Liver (tissue), 8 donors: ENCODE measurements at regions not wholly inside any gene's neighbourhood (a gene's known extent, or its start where the extent isn't known, plus 50 kb on each side); places are given as distances from the start of the nearest gene placed in this dataset.

Experiments used
- DNase-seq: peaks from one replicate; pipeline ENCODE4 v3.0.0-alpha.2; 2017; ENCODE audit warnings: low spot score
- H3K27ac ChIP-seq, 2 donors: one replicate each; pipeline ENCODE4 v1.7.0; 2013; ENCODE audit warnings: inconsistent platforms in 2 of 2, low read length in 2 of 2, control low read depth in 1 of 2, low read depth in 1 of 2, mild to moderate bottlenecking in 1 of 2
- H3K27me3 ChIP-seq, 4 donors: one replicate each; pipeline versions ENCODE4 v1.6.1 to v1.7.0; 2013; ENCODE audit warnings: low read length in 3 of 4, inconsistent platforms in 1 of 4, mild to moderate bottlenecking in 1 of 4, moderate library complexity in 1 of 4; ENCODE audit not compliant: control insufficient read depth in 4 of 4, insufficient read depth in 4 of 4
- H3K36me3 ChIP-seq, 4 donors: one replicate each; pipeline versions ENCODE4 v1.6.1 to v1.7.0; 2013; ENCODE audit warnings: low read length in 3 of 4, mild to moderate bottlenecking in 3 of 4, low read depth in 1 of 4, moderate library complexity in 1 of 4; ENCODE audit not compliant: control insufficient read depth in 4 of 4, insufficient read depth in 3 of 4
- H3K4me1 ChIP-seq, 4 donors: one replicate each; pipeline versions ENCODE4 v1.6.1 to v1.7.0; 2013; ENCODE audit warnings: low read length in 3 of 4, mild to moderate bottlenecking in 3 of 4, moderate library complexity in 1 of 4; ENCODE audit not compliant: control insufficient read depth in 4 of 4, insufficient read depth in 4 of 4
- H3K4me3 ChIP-seq, 3 donors: one replicate each; pipeline versions ENCODE4 v1.6.1 to v1.7.0; 2013; ENCODE audit warnings: low read length in 3 of 3, control low read depth in 1 of 3, low read depth in 1 of 3, mild to moderate bottlenecking in 1 of 3
- H3K9ac ChIP-seq, 2 donors: one replicate each; pipeline ENCODE4 v1.7.0; 2013; ENCODE audit warnings: low read length in 2 of 2, mild to moderate bottlenecking in 2 of 2, moderate library complexity in 2 of 2, control low read depth in 1 of 2, low read depth in 1 of 2
- H3K9me3 ChIP-seq, 4 donors: one replicate each; pipeline versions ENCODE4 v1.6.1 to v1.7.0; 2013; ENCODE audit warnings: low read length in 3 of 4; ENCODE audit not compliant: control insufficient read depth in 4 of 4
- EGR1 ChIP-seq, 2 donors: IDR thresholded peaks; 2 replicates each; pipeline ENCODE4 v1.6.1; 2016 to 2018; ENCODE audit warnings: antibody characterized with exemption in 2 of 2, low read depth in 2 of 2
- FOXA1 ChIP-seq: IDR thresholded peaks from 2 replicates; pipeline ENCODE4 v1.6.1; 2016; ENCODE audit warnings: antibody characterized with exemption
- GABPA ChIP-seq, 2 donors: IDR thresholded peaks in 1 of 2; conservative IDR thresholded peaks in 1 of 2; 2 replicates each; pipeline ENCODE4 v1.6.1; 2016; ENCODE audit warnings: antibody characterized with exemption in 2 of 2, mild to moderate bottlenecking in 1 of 2, moderate library complexity in 1 of 2
- HNF4A ChIP-seq, 2 donors: conservative IDR thresholded peaks; 2 replicates each; pipeline ENCODE4 v1.6.1; 2016; ENCODE audit warnings: antibody characterized with exemption in 2 of 2, mild to moderate bottlenecking in 2 of 2
- HNF4G ChIP-seq: IDR thresholded peaks from 2 replicates; pipeline ENCODE4 v1.6.1; 2016; ENCODE audit warnings: antibody characterized with exemption
- JUND ChIP-seq, 2 donors: IDR thresholded peaks; 2 replicates each; pipeline ENCODE4 v1.6.1; 2016; ENCODE audit warnings: antibody characterized with exemption in 2 of 2
- NR2F2 ChIP-seq: IDR thresholded peaks from 2 replicates; pipeline ENCODE4 v1.6.1; 2016; ENCODE audit warnings: antibody characterized with exemption
- RAD21 ChIP-seq, 2 donors: IDR thresholded peaks; 2 replicates each; pipeline ENCODE4 v1.6.1; 2016; ENCODE audit warnings: antibody characterized with exemption in 2 of 2, mild to moderate bottlenecking in 2 of 2
- RXRA ChIP-seq, 2 donors: IDR thresholded peaks; 2 replicates each; pipeline ENCODE4 v1.6.1; 2017 to 2018; ENCODE audit warnings: antibody characterized with exemption in 2 of 2, mild to moderate bottlenecking in 1 of 2
- SP1 ChIP-seq: IDR thresholded peaks from 2 replicates; pipeline ENCODE4 v1.6.1; 2018; ENCODE audit warnings: antibody characterized with exemption, mild to moderate bottlenecking
- YY1 ChIP-seq: IDR thresholded peaks from 2 replicates; pipeline ENCODE4 v1.6.1; 2016; ENCODE audit warnings: antibody characterized with exemption, mild to moderate bottlenecking
- WGBS: extraction: QIAGEN DNeasy Blood & Tissue Kit; methylation state at CpG from one replicate; pipeline ENCODE4 v1.1.7; 2013; 5-methylcytosine and 5-hydroxymethylcytosine counted together
- TF ChIP-seq, protein P1 (sequence below): fragments of 150-350 bp; IDR thresholded peaks from 2 replicates; pipeline ENCODE4 v1.5.1; 2017; ENCODE audit warnings: improper control_type of control experiment, low read depth, low read length; ENCODE audit not compliant: missing input control
- TF ChIP-seq, protein P2 (sequence below): IDR thresholded peaks from 2 replicates; pipeline ENCODE4 v1.6.1; 2016; ENCODE audit warnings: antibody characterized with exemption
- TF ChIP-seq, protein P3 (sequence below): IDR thresholded peaks from 2 replicates; pipeline ENCODE4 v1.6.1; 2016; ENCODE audit warnings: antibody characterized with exemption, mild to moderate bottlenecking
- TF ChIP-seq, protein P4 (sequence below): IDR thresholded peaks from 2 replicates; pipeline ENCODE4 v1.6.1; 2016; ENCODE audit warnings: antibody characterized with exemption
- donor health status: healthy.
- donor health status: healthy.
- donor health status: healthy.
- donor health status: healthy.
- donor health status: healthy.

DNA sequence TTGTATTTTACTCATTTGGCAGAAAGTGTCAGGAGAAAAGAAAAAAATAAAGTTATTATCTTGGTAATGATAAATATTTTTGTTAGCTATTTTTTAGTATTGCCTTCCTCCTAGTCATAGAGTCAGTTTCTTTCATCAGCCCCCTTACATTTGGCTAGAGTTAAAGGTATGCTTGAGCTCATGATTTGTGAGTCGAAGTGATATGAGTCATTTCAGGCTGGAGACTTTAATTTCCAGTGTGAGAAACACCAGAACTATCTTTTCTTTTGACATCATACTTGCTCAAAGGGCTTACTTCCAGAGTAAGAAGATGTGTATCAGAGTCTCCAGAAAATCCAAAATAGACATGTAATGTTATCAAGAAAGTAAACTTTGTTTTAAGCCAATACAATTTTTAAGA is 746.7 kb upstream of the TYRP1 start:
- Histone ChIP-seq H3K4me3 (no peak overlapping the region), H3K4me1 (no peaks in the 10 kb centered on the region), H3K27ac (no peak overlapping the region), H3K9ac (no peak overlapping the region), H3K27me3 (no peaks in the 10 kb centered on the region), H3K36me3 (no peaks in the 10 kb centered on the region), H3K9me3 (peaks cover 0 to 1% (median 0%) of the 10 kb centered on the region in 4 donors)
- 38% methylated on average over 1 of the region's 1 CpG for WGBS
- TF ChIP-seq SP1 (no peak), HNF4G (no peak), NR2F2 (no peak), GABPA (IDR thresholded peaks at IDR 0.05 in 1 of 2, conservative IDR thresholded peaks at IDR 0.05 in 1 of 2) (no peak), JUND (IDR thresholded peaks at IDR 0.05) (no peak), EGR1 (IDR thresholded peaks at IDR 0.05; ENCODE audit: low read depth in 2 of 2) (no peak), HNF4A (conservative IDR thresholded peaks at IDR 0.05) (no peak)
- TF ChIP-seq, protein P1, sequence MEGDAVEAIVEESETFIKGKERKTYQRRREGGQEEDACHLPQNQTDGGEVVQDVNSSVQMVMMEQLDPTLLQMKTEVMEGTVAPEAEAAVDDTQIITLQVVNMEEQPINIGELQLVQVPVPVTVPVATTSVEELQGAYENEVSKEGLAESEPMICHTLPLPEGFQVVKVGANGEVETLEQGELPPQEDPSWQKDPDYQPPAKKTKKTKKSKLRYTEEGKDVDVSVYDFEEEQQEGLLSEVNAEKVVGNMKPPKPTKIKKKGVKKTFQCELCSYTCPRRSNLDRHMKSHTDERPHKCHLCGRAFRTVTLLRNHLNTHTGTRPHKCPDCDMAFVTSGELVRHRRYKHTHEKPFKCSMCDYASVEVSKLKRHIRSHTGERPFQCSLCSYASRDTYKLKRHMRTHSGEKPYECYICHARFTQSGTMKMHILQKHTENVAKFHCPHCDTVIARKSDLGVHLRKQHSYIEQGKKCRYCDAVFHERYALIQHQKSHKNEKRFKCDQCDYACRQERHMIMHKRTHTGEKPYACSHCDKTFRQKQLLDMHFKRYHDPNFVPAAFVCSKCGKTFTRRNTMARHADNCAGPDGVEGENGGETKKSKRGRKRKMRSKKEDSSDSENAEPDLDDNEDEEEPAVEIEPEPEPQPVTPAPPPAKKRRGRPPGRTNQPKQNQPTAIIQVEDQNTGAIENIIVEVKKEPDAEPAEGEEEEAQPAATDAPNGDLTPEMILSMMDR, result no peak
- TF ChIP-seq, protein P2, sequence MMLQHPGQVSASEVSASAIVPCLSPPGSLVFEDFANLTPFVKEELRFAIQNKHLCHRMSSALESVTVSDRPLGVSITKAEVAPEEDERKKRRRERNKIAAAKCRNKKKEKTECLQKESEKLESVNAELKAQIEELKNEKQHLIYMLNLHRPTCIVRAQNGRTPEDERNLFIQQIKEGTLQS, result no peak
- TF ChIP-seq, protein P3, sequence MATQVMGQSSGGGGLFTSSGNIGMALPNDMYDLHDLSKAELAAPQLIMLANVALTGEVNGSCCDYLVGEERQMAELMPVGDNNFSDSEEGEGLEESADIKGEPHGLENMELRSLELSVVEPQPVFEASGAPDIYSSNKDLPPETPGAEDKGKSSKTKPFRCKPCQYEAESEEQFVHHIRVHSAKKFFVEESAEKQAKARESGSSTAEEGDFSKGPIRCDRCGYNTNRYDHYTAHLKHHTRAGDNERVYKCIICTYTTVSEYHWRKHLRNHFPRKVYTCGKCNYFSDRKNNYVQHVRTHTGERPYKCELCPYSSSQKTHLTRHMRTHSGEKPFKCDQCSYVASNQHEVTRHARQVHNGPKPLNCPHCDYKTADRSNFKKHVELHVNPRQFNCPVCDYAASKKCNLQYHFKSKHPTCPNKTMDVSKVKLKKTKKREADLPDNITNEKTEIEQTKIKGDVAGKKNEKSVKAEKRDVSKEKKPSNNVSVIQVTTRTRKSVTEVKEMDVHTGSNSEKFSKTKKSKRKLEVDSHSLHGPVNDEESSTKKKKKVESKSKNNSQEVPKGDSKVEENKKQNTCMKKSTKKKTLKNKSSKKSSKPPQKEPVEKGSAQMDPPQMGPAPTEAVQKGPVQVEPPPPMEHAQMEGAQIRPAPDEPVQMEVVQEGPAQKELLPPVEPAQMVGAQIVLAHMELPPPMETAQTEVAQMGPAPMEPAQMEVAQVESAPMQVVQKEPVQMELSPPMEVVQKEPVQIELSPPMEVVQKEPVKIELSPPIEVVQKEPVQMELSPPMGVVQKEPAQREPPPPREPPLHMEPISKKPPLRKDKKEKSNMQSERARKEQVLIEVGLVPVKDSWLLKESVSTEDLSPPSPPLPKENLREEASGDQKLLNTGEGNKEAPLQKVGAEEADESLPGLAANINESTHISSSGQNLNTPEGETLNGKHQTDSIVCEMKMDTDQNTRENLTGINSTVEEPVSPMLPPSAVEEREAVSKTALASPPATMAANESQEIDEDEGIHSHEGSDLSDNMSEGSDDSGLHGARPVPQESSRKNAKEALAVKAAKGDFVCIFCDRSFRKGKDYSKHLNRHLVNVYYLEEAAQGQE, result no peak
- TF ChIP-seq, protein P4, sequence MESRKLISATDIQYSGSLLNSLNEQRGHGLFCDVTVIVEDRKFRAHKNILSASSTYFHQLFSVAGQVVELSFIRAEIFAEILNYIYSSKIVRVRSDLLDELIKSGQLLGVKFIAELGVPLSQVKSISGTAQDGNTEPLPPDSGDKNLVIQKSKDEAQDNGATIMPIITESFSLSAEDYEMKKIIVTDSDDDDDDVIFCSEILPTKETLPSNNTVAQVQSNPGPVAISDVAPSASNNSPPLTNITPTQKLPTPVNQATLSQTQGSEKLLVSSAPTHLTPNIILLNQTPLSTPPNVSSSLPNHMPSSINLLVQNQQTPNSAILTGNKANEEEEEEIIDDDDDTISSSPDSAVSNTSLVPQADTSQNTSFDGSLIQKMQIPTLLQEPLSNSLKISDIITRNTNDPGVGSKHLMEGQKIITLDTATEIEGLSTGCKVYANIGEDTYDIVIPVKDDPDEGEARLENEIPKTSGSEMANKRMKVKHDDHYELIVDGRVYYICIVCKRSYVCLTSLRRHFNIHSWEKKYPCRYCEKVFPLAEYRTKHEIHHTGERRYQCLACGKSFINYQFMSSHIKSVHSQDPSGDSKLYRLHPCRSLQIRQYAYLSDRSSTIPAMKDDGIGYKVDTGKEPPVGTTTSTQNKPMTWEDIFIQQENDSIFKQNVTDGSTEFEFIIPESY, result no peak
- DNase-seq, result no peak

DNA sequence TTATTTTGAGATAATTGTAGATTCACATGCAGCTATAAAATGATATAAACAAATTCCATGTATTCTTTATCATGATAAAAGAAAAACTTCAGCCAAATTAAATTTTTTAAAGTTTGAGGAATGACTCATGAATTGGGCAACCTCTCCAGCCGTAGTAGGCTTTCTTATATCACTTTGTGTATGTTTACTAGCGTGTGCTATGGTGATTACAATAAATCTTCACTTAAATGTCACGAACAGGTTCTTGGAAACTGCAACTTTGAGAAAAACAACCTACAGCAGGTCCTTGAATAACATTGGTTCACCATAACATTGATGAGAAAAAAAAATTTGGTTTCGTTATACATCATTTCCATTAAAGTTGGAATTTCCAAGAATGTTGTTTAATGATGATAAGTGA is 730.9 kb upstream of the TYRP1 start:
- Histone ChIP-seq H3K4me1 (no peaks in the 10 kb centered on the region), H3K27ac (no peak overlapping the region), H3K9me3 (peaks cover 0 to 1% (median 0%) of the 10 kb centered on the region in 4 donors), H3K27me3 (no peaks in the 10 kb centered on the region), H3K36me3 (no peaks in the 10 kb centered on the region), H3K9ac (no peak overlapping the region), H3K4me3 (no peak overlapping the region)
- TF ChIP-seq FOXA1 (no peak), RAD21 (IDR thresholded peaks at IDR 0.05) (no peak), SP1 (no peak), JUND (IDR thresholded peaks at IDR 0.05) (no peak), YY1 (no peak), RXRA (IDR thresholded peaks at IDR 0.05) (no peak)
- DNase-seq, result no peak
- 63% methylated on average over 4 of the region's 4 CpGs for WGBS
